ENCODE measurements at regions not wholly inside any gene's neighbourhood (a gene's known extent, or its start where the extent isn't known, plus 50 kb on each side); places are given as distances from the start of the nearest gene placed in this dataset.

DNA sequence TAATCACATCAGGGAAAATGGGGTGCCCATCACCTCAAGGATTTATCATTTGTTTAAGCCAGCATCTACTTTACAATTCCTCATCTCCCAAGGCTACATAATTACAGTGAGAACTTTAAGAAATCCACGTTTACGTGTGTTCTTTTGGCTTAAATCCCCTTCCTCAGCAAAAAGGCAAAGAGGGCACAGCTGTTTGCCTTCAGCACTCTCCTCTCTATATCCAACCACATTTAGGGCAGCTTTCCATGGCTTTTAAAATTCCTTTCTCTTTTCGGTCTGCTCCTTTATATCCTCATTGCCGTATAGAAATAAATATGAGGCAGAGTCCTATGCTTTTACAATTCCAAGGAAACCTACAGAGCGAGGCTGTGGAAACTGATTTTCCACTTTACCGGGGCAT, 175.9 kb downstream of the EMP1 start:
- TF ChIP-seq POLR2AphosphoS5 (IDR thresholded peaks at IDR 0.05), result no peak
- TF ChIP-seq, protein P1, sequence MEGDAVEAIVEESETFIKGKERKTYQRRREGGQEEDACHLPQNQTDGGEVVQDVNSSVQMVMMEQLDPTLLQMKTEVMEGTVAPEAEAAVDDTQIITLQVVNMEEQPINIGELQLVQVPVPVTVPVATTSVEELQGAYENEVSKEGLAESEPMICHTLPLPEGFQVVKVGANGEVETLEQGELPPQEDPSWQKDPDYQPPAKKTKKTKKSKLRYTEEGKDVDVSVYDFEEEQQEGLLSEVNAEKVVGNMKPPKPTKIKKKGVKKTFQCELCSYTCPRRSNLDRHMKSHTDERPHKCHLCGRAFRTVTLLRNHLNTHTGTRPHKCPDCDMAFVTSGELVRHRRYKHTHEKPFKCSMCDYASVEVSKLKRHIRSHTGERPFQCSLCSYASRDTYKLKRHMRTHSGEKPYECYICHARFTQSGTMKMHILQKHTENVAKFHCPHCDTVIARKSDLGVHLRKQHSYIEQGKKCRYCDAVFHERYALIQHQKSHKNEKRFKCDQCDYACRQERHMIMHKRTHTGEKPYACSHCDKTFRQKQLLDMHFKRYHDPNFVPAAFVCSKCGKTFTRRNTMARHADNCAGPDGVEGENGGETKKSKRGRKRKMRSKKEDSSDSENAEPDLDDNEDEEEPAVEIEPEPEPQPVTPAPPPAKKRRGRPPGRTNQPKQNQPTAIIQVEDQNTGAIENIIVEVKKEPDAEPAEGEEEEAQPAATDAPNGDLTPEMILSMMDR (IDR thresholded peaks at IDR 0.05), result no peak
